ENCODE measurements at regions not wholly inside any gene's neighbourhood (a gene's known extent, or its start where the extent isn't known, plus 50 kb on each side); places are given as distances from the start of the nearest gene placed in this dataset.

- no peaks in the 10 kb centered on the region for H3K9me3 Mint-ChIP-seq (ENCODE audit: insufficient read depth)
- Histone ChIP-seq H3K79me2 (ENCODE audit: control insufficient read depth, insufficient read depth, low read length) (no peaks in the 10 kb centered on the region), H3K9ac (ENCODE audit: low read length) (no peak overlapping the region), H3K27me3 (replicated peaks in 1 of 4; ENCODE audit: control extremely low read depth in 1 of 4, control insufficient read depth in 3 of 4, insufficient read depth in 4 of 4, low read length in 3 of 4) (no peaks in the 10 kb centered on the region), H3K4me1 (ENCODE audit: control insufficient read depth in 2 of 2, insufficient read depth in 2 of 2, low read length in 2 of 2) (no peaks in the 10 kb centered on the region), H2AFZ (ENCODE audit: insufficient read depth, low read depth, low read length, poor library complexity, severe bottlenecking) (no peak overlapping the region), H3K9me3 (ENCODE audit: control extremely low read depth in 1 of 3, control insufficient read depth in 2 of 3, insufficient read depth in 1 of 3, low read length in 2 of 3) (peaks cover 0 to 7% (median 0%) of the 10 kb centered on the region in 3 donors), H3K4me2 (replicated peaks; ENCODE audit: low read depth, low read length, poor library complexity, severe bottlenecking) (no peak overlapping the region), H3K4me3 (ENCODE audit: control extremely low read depth in 1 of 5, extremely low read depth in 1 of 5, insufficient read depth in 1 of 5, low read depth in 2 of 5, low read length in 4 of 5) (no peak overlapping the region), H3K36me3 (replicated peaks in 1 of 2; ENCODE audit: control extremely low read depth in 1 of 2, control insufficient read depth in 1 of 2, extremely low read depth in 1 of 2, insufficient read depth in 2 of 2, low read length in 1 of 2) (no peaks in the 10 kb centered on the region), H4K20me1 (ENCODE audit: control insufficient read depth, insufficient read depth, low read length, poor library complexity, severe bottlenecking) (no peaks in the 10 kb centered on the region), H3K27ac (ENCODE audit: low read length in 2 of 2) (no peak overlapping the region)
- TF ChIP-seq CTCF (IDR thresholded peaks at IDR 0.05) (no peak), EZH2 (IDR thresholded peaks at IDR 0.05; ENCODE audit: borderline replicate concordance, insufficient read depth, low read depth, low read length, poor library complexity, severe bottlenecking) (no peak)
- H3K4me1 Mint-ChIP-seq, result no peaks in the 10 kb centered on the region
- no peak for ATAC-seq (ENCODE audit: low read depth)
- POLR2A ChIA-PET, result no interaction called here
- WGBS (ENCODE audit: insufficient coverage), result no CpG with 5 or more reads among the region's 2 CpGs
- CTCF ChIA-PET, result no interaction called here
- H3K27me3 Mint-ChIP-seq, result peaks cover 4% of the 10 kb centered on the region
- H3K4me3 Mint-ChIP-seq, result no peak overlapping the region
- no peak overlapping the region for H3K27ac Mint-ChIP-seq
- intact Hi-C loops (cut with micrococcal nuclease), result no loop called here
- no peak for DNase-seq
Measured at GRCh38 chr2:157124731-157125130, 132.8 kb upstream of the GALNT5 start.

DNA sequence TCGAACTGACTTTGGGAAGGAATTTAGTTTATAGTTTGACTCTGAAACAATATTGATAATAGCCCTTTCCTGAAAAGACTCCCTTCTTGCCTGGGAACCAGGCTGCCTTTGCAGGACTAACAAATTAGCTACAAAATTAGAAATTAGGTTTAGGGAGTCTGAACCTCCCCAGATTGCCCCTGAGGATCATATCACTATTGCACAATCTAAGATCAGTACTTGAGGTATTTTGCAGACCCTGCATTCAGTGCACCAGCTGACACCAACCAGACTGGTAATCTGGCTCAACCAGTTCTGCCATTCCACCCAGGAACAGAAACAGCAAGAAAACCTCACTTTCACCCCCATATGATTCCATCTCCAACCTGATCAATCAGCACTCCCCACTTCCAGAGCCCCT lies 131.8 kb upstream of the GALNT5 start:
- intact Hi-C loops (cut with micrococcal nuclease), result no loop called here
- no peak for TF ChIP-seq EZH2 (IDR thresholded peaks at IDR 0.05; ENCODE audit: borderline replicate concordance, insufficient read depth, low read depth, low read length, poor library complexity, severe bottlenecking)
- TF ChIP-seq CTCF (IDR thresholded peaks at IDR 0.05), result no peak
- no CpG with 5 or more reads among the region's 1 CpG for WGBS (ENCODE audit: insufficient coverage)
- Histone ChIP-seq H4K20me1 (ENCODE audit: control insufficient read depth, insufficient read depth, low read length, poor library complexity, severe bottlenecking) (no peaks in the 10 kb centered on the region), H3K36me3 (replicated peaks in 1 of 2; ENCODE audit: control extremely low read depth in 1 of 2, control insufficient read depth in 1 of 2, extremely low read depth in 1 of 2, insufficient read depth in 2 of 2, low read length in 1 of 2) (no peaks in the 10 kb centered on the region), H3K4me1 (ENCODE audit: control insufficient read depth in 2 of 2, insufficient read depth in 2 of 2, low read length in 2 of 2) (no peaks in the 10 kb centered on the region), H2AFZ (ENCODE audit: insufficient read depth, low read depth, low read length, poor library complexity, severe bottlenecking) (no peak overlapping the region), H3K27me3 (replicated peaks in 1 of 4; ENCODE audit: control extremely low read depth in 1 of 4, control insufficient read depth in 3 of 4, insufficient read depth in 4 of 4, low read length in 3 of 4) (no peaks in the 10 kb centered on the region), H3K4me3 (ENCODE audit: control extremely low read depth in 1 of 5, extremely low read depth in 1 of 5, insufficient read depth in 1 of 5, low read depth in 2 of 5, low read length in 4 of 5) (no peak overlapping the region), H3K79me2 (ENCODE audit: control insufficient read depth, insufficient read depth, low read length) (no peaks in the 10 kb centered on the region), H3K27ac (ENCODE audit: low read length in 2 of 2) (no peak overlapping the region), H3K9ac (ENCODE audit: low read length) (no peak overlapping the region), H3K9me3 (ENCODE audit: control extremely low read depth in 1 of 3, control insufficient read depth in 2 of 3, insufficient read depth in 1 of 3, low read length in 2 of 3) (peaks cover 0 to 7% (median 0%) of the 10 kb centered on the region in 3 donors), H3K4me2 (replicated peaks; ENCODE audit: low read depth, low read length, poor library complexity, severe bottlenecking) (no peak overlapping the region)
- H3K9me3 Mint-ChIP-seq (ENCODE audit: insufficient read depth), result no peaks in the 10 kb centered on the region
- peaks cover 4% of the 10 kb centered on the region for H3K27me3 Mint-ChIP-seq
- CTCF ChIA-PET, result no interaction called here
- no peak overlapping the region for H3K4me3 Mint-ChIP-seq
- H3K27ac Mint-ChIP-seq, result no peak overlapping the region
- POLR2A ChIA-PET, result no interaction called here
- ATAC-seq (ENCODE audit: low read depth), result no peak
- DNase-seq, result no peak
- no peaks in the 10 kb centered on the region for H3K4me1 Mint-ChIP-seq

Measured in B cell (primary cell).